ENCODE measurements at regions not wholly inside any gene's neighbourhood (a gene's known extent, or its start where the extent isn't known, plus 50 kb on each side); places are given as distances from the start of the nearest gene placed in this dataset.

DNA sequence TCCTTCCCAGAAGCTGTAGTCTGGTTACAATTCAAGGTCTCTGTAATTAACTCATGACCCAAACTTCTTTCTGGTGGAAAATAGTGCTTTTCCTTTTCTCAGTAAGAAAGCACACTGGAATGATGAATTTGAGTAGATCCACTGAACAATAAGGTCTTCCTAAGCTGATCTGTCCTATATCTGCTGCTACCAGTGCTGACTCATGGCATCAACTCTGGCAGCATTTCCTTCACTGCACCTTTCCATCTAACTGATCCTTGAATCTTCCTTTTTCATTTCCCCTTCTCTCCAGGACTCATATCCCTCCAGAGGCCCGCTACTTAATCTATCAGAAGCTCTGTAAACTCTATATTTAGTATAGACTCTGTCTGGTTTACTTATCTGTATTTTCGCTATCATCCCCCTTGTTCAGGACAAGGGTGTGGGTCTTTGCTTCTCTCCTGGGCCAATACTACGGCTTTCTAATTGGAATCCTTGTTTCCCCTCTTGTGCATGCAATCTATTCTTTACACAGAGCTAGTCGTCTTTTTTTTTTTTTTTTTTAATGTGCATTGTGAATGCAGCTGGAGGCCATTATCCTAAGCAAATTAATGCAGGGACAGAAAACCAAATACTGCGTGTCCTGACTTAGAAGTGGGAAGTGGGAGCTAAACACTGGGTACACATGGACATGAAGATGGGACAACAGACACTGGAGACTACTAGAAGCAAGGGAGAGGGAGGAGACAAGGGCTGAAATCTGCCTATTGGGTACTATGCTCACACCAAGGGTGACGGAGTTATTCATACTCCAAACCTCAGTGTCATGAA, 192.2 kb upstream of the RPS23 start:
- H4K8ac ChIP-seq (ENCODE audit: extremely low read depth, insufficient read depth, low read length): no peak overlapping the region
- H3K4me1 ChIP-seq (replicated peaks in 1 of 4; ENCODE audit: control insufficient read depth in 3 of 4, insufficient read depth in 4 of 4, low read length in 3 of 4): no peaks in the 10 kb centered on the region
- H3K14ac ChIP-seq (ENCODE audit: insufficient read length): no peak overlapping the region
- no peak overlapping the region for H2BK12ac ChIP-seq (ENCODE audit: low read depth, low read length)
- no peak overlapping the region for H4K91ac ChIP-seq (replicated peaks; ENCODE audit: insufficient read length, low read length)
- no peak overlapping the region for H3K4me2 ChIP-seq (ENCODE audit: insufficient read depth in 1 of 2, low read depth in 2 of 2, low read length in 2 of 2)
- no peak overlapping the region for H2BK15ac ChIP-seq (ENCODE audit: low read length)
- H3K27me3 ChIP-seq (replicated peaks in 1 of 4; ENCODE audit: control insufficient read depth in 3 of 4, extremely low read depth in 1 of 4, insufficient read depth in 3 of 4, low read length in 3 of 4): no peaks in the 10 kb centered on the region
- no peak overlapping the region for H3K23ac ChIP-seq (ENCODE audit: insufficient read length)
- H4K20me1 ChIP-seq (replicated peaks in 1 of 2; ENCODE audit: control insufficient read depth in 1 of 2, insufficient read depth in 2 of 2, low read length in 2 of 2): no peaks in the 10 kb centered on the region
- H2BK5ac ChIP-seq (ENCODE audit: low read depth, low read length): no peak overlapping the region
- ChIA-PET POLR2A (ENCODE audit: partially characterized antibody) (interaction anchor here (0.7 to 1.5 kb wide), 3 partner anchors 24 to 890 kb away, joined by 3 read pairs; no protein-coding TSS in a partner anchor), CTCF (ENCODE audit: partially characterized antibody) (interaction anchor here (0.6 to 1.6 kb wide), 5 partner anchors 21 to 1082 kb away, joined by 3 to 6 read pairs (median 3); no protein-coding TSS in a partner anchor)
- no peak overlapping the region for H2BK120ac ChIP-seq (replicated peaks; ENCODE audit: low read depth, low read length)
- no peak overlapping the region for H2AFZ ChIP-seq (ENCODE audit: low read length)
- H2BK20ac ChIP-seq (ENCODE audit: low read length): no peak overlapping the region
- no peak overlapping the region for H3K27ac ChIP-seq (ENCODE audit: low read depth, low read length)
- no peak overlapping the region for H4K5ac ChIP-seq (ENCODE audit: insufficient read length, low read depth, low read length)
- H2AK5ac ChIP-seq (ENCODE audit: low read depth, low read length): no peak overlapping the region
- FAIRE-seq (no peak), DNase-seq (ENCODE audit: low read depth in 1 of 2, low spot score in 2 of 2) (no peak)
- no peaks in the 10 kb centered on the region for H3K79me1 ChIP-seq (ENCODE audit: low read depth, low read length)
- WGBS, 2 experiments (ENCODE audit: extremely low coverage in 1 of 2, insufficient coverage in 1 of 2, insufficient read length in 1 of 2, insufficient replicate concordance in 2 of 2, low coverage in 1 of 2, low lambda C conversion rate in 2 of 2, missing lambda C conversion rate in 1 of 2): 93% methylated on average over 6 of the region's 6 CpGs; no CpG with 5 or more reads in 1 of the 2 experiments
- H3K4ac ChIP-seq (replicated peaks; ENCODE audit: insufficient read length, low read depth, low read length): no peak overlapping the region
- no peaks in the 10 kb centered on the region for H3K9me3 ChIP-seq (ENCODE audit: insufficient read depth in 2 of 2, low read depth in 1 of 2, low read length in 1 of 2)
- no peak overlapping the region for H3K4me3 ChIP-seq (ENCODE audit: extremely low read depth in 1 of 4, insufficient read depth in 2 of 4, low read depth in 3 of 4, low read length in 4 of 4)
- H3K56ac ChIP-seq (replicated peaks; ENCODE audit: insufficient read length, low read depth, low read length): no peak overlapping the region
- no peak overlapping the region for H3K18ac ChIP-seq (ENCODE audit: extremely low read depth, low read length)
- H3K23me2 ChIP-seq (ENCODE audit: low read depth, low read length): no peaks in the 10 kb centered on the region
- no peak overlapping the region for H3K9ac ChIP-seq (replicated peaks in 1 of 4; ENCODE audit: extremely low read depth in 1 of 4, low read depth in 3 of 4, low read length in 3 of 4)
- TF ChIP-seq JUND (IDR thresholded peaks at IDR 0.05; ENCODE audit: low read length): no peak
- no peak for TF ChIP-seq TAF1 (IDR thresholded peaks at IDR 0.05; ENCODE audit: low read depth, low read length)
- no peak for TF ChIP-seq YY1 (IDR thresholded peaks at IDR 0.05; ENCODE audit: low read depth, low read length)
- TF ChIP-seq RFX5 (IDR thresholded peaks at IDR 0.05; ENCODE audit: borderline replicate concordance, low read depth, low read length): no peak
- no peak for TF ChIP-seq MAFK (IDR thresholded peaks at IDR 0.05; ENCODE audit: low read depth, low read length)
- no peak for TF ChIP-seq TEAD4 (IDR thresholded peaks at IDR 0.05; ENCODE audit: low read depth, low read length)
- TF ChIP-seq, protein P1, sequence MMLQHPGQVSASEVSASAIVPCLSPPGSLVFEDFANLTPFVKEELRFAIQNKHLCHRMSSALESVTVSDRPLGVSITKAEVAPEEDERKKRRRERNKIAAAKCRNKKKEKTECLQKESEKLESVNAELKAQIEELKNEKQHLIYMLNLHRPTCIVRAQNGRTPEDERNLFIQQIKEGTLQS (IDR thresholded peaks at IDR 0.05; ENCODE audit: insufficient read depth, low read depth, low read length): no peak
- no peak for TF ChIP-seq CHD2 (IDR thresholded peaks at IDR 0.05; ENCODE audit: low read length)
- TF ChIP-seq SIN3A (conservative IDR thresholded peaks at IDR 0.05 in 1 of 2, IDR thresholded peaks at IDR 0.05 in 1 of 2; ENCODE audit: low read depth in 1 of 2, low read length in 2 of 2): no peak
- no peak for TF ChIP-seq SIX5 (IDR thresholded peaks at IDR 0.05; ENCODE audit: low read depth, low read length)
- TF ChIP-seq EZH2 (IDR thresholded peaks at IDR 0.05; ENCODE audit: low read depth, low read length, severe bottlenecking): no peak
- TF ChIP-seq CTBP2 (IDR thresholded peaks at IDR 0.05; ENCODE audit: borderline replicate concordance, insufficient read depth, insufficient read length, low read length): no peak
- no peak for TF ChIP-seq BRCA1 (IDR thresholded peaks at IDR 0.05; ENCODE audit: low read depth, low read length)
- no peaks in the 10 kb centered on the region for H3K36me3 ChIP-seq (ENCODE audit: control insufficient read depth in 2 of 4, insufficient read depth in 4 of 4, low read length in 3 of 4)
- no peaks in the 10 kb centered on the region for H3K79me2 ChIP-seq (ENCODE audit: control insufficient read depth in 1 of 2, insufficient read depth in 2 of 2, low read length in 2 of 2)

Measured in H1 (cell line).